Panc1 (cell line): ENCODE measurements at regions not wholly inside any gene's neighbourhood (a gene's known extent, or its start where the extent isn't known, plus 50 kb on each side); places are given as distances from the start of the nearest gene placed in this dataset.

Experiments used
- ATAC-seq: fragments of 200-7000 bp; cut with Tn5 transposase; 2 replicates; pipeline ENCODE4 v1.9.1; 2020; ENCODE audit warnings: mild to moderate bottlenecking, moderate library complexity
- BruUV-seq: library from RNA; stranded (reverse); fragments of 400-500 nt; replicated peaks from 2 replicates; lab custom pipeline; 2021; lab: Mats Ljungman, UMichigan
- CTCF ChIA-PET: fragments of 300-600 bp; sonication (Branson Sonifier 250); formaldehyde crosslinking; loops from one replicate; lab custom pipeline; 2022; ENCODE audit warnings: antibody characterized with exemption; lab: Charles Lee
- POLR2A ChIA-PET: fragments of 300-600 bp; sonication (Branson Sonifier 250); formaldehyde crosslinking; loops from one replicate; lab custom pipeline; 2022; ENCODE audit warnings: antibody characterized with exemption; lab: Charles Lee
- DNase-seq: peaks from one replicate; pipeline ENCODE4 v3.0.0-alpha.2; 2010; ENCODE audit warnings: low read depth, low spot score
- H3K27ac ChIP-seq: 2 replicates; pipeline ENCODE4 v1.5.1; 2011; ENCODE audit warnings: mild to moderate bottlenecking, low read length, inconsistent platforms
- H3K27me3 ChIP-seq: fragments of 200-500 bp; sonication (Bioruptor generic); 2 replicates; pipeline ENCODE4 v1.6.0; 2014; ENCODE audit warnings: low read length, inconsistent platforms; ENCODE audit not compliant: control insufficient read depth, insufficient read depth
- H3K36me3 ChIP-seq: fragments of 200-500 bp; sonication (Bioruptor generic); 2 replicates; pipeline ENCODE4 v1.5.1; 2014; ENCODE audit warnings: inconsistent platforms, mild to moderate bottlenecking, low read length, moderate library complexity; ENCODE audit not compliant: control insufficient read depth, insufficient read depth
- H3K4me1 ChIP-seq: 2 replicates; pipeline ENCODE4 v1.5.1; 2011; ENCODE audit warnings: inconsistent platforms, mild to moderate bottlenecking, low read length, moderate library complexity; ENCODE audit not compliant: control insufficient read depth, insufficient read depth
- H3K4me3 ChIP-seq, 2 experiments: 2 replicates each; pipeline ENCODE4 v1.5.1; 2011 to 2012; ENCODE audit warnings: low read depth in 2 of 2, low read length in 2 of 2, mild to moderate bottlenecking in 2 of 2, inconsistent platforms in 1 of 2, moderate library complexity in 1 of 2
- H3K9me3 ChIP-seq: fragments of 200-500 bp; sonication (Bioruptor generic); 2 replicates; pipeline ENCODE4 v1.5.1; 2014; ENCODE audit warnings: low read depth, mild to moderate bottlenecking, inconsistent platforms, low read length, moderate library complexity; ENCODE audit not compliant: control insufficient read depth, insufficient read depth
- CTCF ChIP-seq: fragments of 450-650 bp; IDR thresholded peaks from 2 replicates; pipeline ENCODE4 v1.5.1; 2017; ENCODE audit warnings: mild to moderate bottlenecking
- POLR2AphosphoS5 ChIP-seq: IDR thresholded peaks from 2 replicates; pipeline ENCODE4 v1.6.1; 2012; ENCODE audit warnings: mild to moderate bottlenecking, low read depth, low read length, moderate library complexity
- REST ChIP-seq, 2 experiments: IDR thresholded peaks; 2 replicates each; pipeline ENCODE4 v1.6.1; 2011 to 2012; ENCODE audit warnings: low read depth in 2 of 2, control low read depth in 1 of 2, low read length in 1 of 2, mild to moderate bottlenecking in 1 of 2, moderate library complexity in 1 of 2; ENCODE audit not compliant: insufficient read depth in 1 of 2
- SIN3A ChIP-seq: IDR thresholded peaks from 2 replicates; pipeline ENCODE4 v1.6.1; 2012; ENCODE audit warnings: low read depth, mild to moderate bottlenecking, low read length, moderate library complexity, borderline replicate concordance; ENCODE audit not compliant: insufficient read depth
- TCF7L2 ChIP-seq: IDR thresholded peaks from 2 replicates; pipeline ENCODE4 v1.6.1; 2011; ENCODE audit warnings: mild to moderate bottlenecking, low read depth, low read length, inconsistent platforms
- in situ Hi-C: cut with HindIII; loops from 2 replicates; pipeline ENCODE4 v1.10.0; 2016; ENCODE audit warnings: low sequenced_read_pairs, low pct_unique_long_range_greater_than_20kb
- intact Hi-C: fragments of 100-400 bp; cut with micrococcal nuclease; formaldehyde crosslinking; loops from one replicate; pipeline ENCODE4 v1.10.0; 2022; ENCODE audit not compliant: unreplicated experiment

GRCh38 chr6:108739496-108740330 is 108.5 kb upstream of the ARMC2 start:
- H3K36me3 ChIP-seq = no peaks in the 10 kb centered on the region
- H3K27me3 ChIP-seq = peaks cover 5% of the 10 kb centered on the region
- BruUV-seq = no TSS peak
- peaks cover 12% of the 10 kb centered on the region; the same call in 1 of the 2 replicates for H3K4me1 ChIP-seq
- in situ Hi-C loops = no loop called here
- ATAC-seq = no peak
- ChIA-PET POLR2A (no interaction called here), CTCF (no interaction called here)
- intact Hi-C loops = no loop called here
- TF ChIP-seq TCF7L2 (no peak), SIN3A (no peak), CTCF (no peak), POLR2AphosphoS5 (no peak), REST (IDR thresholded peaks at IDR 0.05; ENCODE audit: insufficient read depth in 1 of 2, low read depth in 2 of 2, low read length in 1 of 2) (no peak)
- no peak overlapping the region for H3K4me3 ChIP-seq
- H3K27ac ChIP-seq = no peak overlapping the region
- no peaks in the 10 kb centered on the region for H3K9me3 ChIP-seq
- no peak for DNase-seq

- in situ Hi-C loops = no loop called here
- DNase-seq = no peak
- no peak for TF ChIP-seq REST (IDR thresholded peaks at IDR 0.05; ENCODE audit: insufficient read depth in 1 of 2, low read depth in 2 of 2, low read length in 1 of 2)
- TF ChIP-seq TCF7L2 = no peak
- no peak for TF ChIP-seq POLR2AphosphoS5
- TF ChIP-seq CTCF = no peak; the same call in 1 of the 2 replicates
- TF ChIP-seq SIN3A = no peak
- no TSS peak for BruUV-seq
- Histone ChIP-seq H3K9me3 (no peaks in the 10 kb centered on the region), H3K4me3 (no peak overlapping the region), H3K27ac (no peak overlapping the region), H3K36me3 (no peaks in the 10 kb centered on the region), H3K4me1 (peaks cover 3% of the 10 kb centered on the region; the same call in 1 of the 2 replicates), H3K27me3 (peaks cover 13% of the 10 kb centered on the region)
- ChIA-PET POLR2A (interaction anchor here (0.6 kb wide), 1 partner anchor 432 kb away, joined by 6 read pairs; no protein-coding TSS in a partner anchor), CTCF (no interaction called here)
- intact Hi-C loops = no loop called here
- ATAC-seq = no peak
These were observed 106.8 kb upstream of the ARMC2 start for GRCh38 chr6:108741331-108741989.
